Fibroblast of villous mesenchyme (primary cell): ENCODE measurements at regions not wholly inside any gene's neighbourhood (a gene's known extent, or its start where the extent isn't known, plus 50 kb on each side); places are given as distances from the start of the nearest gene placed in this dataset.

Source experiments
- DNase-seq: peaks from one replicate; pipeline ENCODE4 v3.0.0-alpha.2; 2010; ENCODE audit warnings: low read depth
- H3K4me3 ChIP-seq: 2 replicates; pipeline ENCODE4 v1.5.1; 2011; ENCODE audit warnings: low read depth, mild to moderate bottlenecking, low read length
- TF ChIP-seq, protein P1 (sequence below): IDR thresholded peaks from 2 replicates; pipeline ENCODE4 v1.5.1; 2012; ENCODE audit warnings: low read depth, mild to moderate bottlenecking, low read length; ENCODE audit not compliant: insufficient read depth

DNA sequence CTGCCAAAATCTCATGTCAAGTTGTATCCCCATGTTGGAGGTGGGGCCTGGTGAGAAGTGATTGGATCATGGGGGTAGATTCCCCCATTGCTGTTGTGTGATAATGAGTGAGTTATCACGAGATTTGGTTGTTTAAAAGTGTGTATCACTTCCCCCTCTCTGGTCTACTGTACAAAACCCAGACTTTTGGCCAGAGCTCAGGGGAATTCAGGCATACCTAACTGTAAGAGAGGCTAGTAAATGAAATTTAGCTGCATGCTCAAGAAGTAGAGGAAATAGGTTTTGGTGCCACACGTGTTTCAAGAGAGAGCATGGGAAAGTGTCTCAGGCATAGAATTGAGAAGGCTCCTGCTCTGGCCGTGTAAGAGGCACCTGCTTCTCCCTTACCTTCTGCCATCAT, 190.5 kb upstream of the GALNTL6 start:
- DNase-seq = no peak
- TF ChIP-seq, protein P1, sequence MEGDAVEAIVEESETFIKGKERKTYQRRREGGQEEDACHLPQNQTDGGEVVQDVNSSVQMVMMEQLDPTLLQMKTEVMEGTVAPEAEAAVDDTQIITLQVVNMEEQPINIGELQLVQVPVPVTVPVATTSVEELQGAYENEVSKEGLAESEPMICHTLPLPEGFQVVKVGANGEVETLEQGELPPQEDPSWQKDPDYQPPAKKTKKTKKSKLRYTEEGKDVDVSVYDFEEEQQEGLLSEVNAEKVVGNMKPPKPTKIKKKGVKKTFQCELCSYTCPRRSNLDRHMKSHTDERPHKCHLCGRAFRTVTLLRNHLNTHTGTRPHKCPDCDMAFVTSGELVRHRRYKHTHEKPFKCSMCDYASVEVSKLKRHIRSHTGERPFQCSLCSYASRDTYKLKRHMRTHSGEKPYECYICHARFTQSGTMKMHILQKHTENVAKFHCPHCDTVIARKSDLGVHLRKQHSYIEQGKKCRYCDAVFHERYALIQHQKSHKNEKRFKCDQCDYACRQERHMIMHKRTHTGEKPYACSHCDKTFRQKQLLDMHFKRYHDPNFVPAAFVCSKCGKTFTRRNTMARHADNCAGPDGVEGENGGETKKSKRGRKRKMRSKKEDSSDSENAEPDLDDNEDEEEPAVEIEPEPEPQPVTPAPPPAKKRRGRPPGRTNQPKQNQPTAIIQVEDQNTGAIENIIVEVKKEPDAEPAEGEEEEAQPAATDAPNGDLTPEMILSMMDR = no peak
- H3K4me3 ChIP-seq = no peak overlapping the region

DNA sequence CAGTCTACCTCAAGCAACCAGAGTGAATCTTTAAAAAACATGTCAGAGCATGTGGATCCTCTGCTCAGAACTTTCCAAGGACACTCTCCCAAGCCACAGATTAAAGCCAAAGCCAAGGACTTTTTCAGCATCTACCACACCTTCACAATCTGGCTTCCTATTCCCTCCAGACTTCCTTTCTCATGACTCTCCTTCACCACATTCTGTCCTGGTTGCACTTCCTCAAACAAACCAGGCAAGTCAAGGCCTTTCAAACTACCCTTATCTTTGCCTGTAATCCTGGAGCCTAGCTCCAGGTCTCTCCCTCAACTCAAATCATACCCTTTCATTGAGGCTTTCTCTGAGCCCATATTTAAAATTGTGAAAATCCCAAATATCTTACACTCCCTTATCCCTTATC, 191.6 kb upstream of the GALNTL6 start:
- DNase-seq = no peak
- TF ChIP-seq, protein P1 = no peak
- no peak overlapping the region for H3K4me3 ChIP-seq

DNA sequence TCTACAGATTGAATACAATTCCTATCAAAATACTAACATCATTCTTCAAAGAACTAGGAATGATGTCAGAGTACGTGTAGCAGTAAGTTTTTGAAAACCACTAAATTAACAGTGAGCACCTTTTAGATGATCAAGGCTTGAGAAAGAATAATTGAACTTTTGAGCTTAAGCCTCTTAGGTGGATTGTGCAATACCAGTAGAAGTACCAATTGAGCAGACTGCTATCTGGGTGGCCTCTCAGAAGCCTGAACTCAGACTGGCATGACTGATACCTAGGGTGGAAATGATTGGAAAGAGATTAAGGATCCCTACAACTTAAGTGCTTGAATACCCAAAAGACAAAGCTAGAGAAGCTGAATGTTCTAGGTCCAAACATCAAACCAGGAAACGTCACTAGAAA, 200.3 kb upstream of the GALNTL6 start:
- H3K4me3 ChIP-seq = no peak overlapping the region
- DNase-seq = no peak
- TF ChIP-seq, protein P1 = no peak

DNA sequence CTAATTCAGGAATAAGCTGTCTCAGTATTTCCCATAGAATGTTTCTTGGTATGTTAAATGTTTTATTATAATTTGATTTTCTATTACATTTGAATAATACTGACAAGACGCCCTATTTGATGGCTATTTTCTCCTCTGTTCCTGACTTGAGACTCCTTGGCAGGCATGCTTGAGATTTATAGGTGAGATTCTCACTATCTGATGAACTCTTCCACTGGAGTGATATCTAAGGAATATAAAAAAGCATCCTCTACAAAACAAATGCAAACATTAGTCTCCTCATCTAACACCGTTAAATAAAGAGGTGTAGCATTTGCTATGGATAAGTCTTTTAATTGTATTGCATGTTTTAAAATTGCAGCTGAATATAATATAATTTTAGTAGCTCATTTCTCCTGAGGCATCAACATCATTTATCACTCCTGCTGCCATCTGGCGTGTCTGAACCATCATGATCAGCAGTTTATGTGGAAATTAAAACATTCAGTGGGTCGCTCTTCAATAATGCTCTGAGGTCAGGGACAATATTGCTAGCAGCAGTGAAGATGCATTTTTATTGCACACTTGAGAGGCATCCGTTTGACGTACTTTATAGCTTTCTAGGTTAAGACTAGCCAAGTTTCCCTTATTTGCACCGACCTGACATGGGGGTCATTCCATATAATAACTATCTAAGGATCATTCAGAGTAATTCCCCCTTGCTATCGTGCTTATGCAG, 210.4 kb upstream of the GALNTL6 start:
- TF ChIP-seq, protein P1 = no peak
- H3K4me3 ChIP-seq = no peak overlapping the region
- DNase-seq = no peak

DNA sequence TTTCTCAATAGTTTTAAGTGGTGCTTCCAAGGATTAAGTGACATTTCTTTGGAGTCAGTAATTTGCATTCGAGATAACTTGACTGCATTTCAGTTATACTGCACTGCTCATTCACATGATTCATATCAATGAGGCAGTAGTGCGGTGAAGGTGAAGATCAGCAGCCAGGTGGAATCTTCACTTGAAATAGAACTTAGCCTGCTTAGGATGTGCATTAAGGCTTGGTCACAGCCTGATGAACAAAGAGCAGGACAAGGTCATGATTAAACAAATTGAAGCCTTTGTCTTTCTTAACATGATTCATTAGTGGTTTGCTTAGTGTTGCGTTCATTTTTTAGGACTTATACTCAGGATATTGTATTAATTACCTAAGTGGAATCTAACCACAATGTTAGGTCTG, 212.1 kb upstream of the GALNTL6 start:
- TF ChIP-seq, protein P1 = no peak
- no peak for DNase-seq
- H3K4me3 ChIP-seq = no peak overlapping the region

DNA sequence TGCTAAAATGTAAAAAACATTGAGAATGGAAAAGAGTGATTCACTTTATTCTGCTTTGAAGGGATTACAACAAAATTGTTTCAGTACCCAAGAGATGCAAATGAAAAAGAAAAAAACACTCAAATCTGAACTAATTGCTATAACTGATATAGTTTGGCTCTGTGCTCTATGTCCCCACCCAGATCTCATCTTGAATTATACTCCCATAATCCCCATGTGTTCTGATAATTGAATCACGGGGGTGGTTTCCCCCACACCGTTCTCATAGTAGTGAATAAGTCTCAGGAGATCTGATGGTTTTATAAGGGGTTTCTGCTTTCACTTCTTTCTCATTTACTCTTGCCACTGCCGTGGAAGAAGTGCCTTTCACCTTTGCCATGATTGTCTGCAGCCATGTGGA, 213.6 kb upstream of the GALNTL6 start:
- H3K4me3 ChIP-seq = no peak overlapping the region
- DNase-seq = no peak
- TF ChIP-seq, protein P1 = no peak

DNA sequence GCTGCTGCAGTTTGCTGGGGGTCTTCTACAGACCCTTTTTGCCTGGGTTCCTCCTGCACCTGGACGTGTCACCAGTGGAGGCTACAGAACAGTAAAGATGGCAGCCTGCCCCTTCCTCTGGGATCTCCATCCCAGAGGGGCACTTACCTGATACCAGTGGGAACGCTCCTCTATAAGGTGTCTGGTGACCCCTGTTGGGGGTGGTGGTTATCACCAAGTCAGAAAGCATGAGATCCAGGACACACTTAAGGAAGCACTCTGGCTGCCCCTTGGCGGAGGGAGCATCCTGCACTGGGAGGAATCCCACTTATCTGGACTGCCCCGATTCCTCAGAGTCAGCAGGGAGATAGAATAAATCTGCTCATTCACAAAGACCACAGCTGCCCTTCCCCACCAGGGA, 218.9 kb upstream of the GALNTL6 start:
- TF ChIP-seq, protein P1 = no peak
- DNase-seq = no peak
- no peak overlapping the region for H3K4me3 ChIP-seq
